ENCODE measurements at regions not wholly inside any gene's neighbourhood (a gene's known extent, or its start where the extent isn't known, plus 50 kb on each side); places are given as distances from the start of the nearest gene placed in this dataset.

DNA sequence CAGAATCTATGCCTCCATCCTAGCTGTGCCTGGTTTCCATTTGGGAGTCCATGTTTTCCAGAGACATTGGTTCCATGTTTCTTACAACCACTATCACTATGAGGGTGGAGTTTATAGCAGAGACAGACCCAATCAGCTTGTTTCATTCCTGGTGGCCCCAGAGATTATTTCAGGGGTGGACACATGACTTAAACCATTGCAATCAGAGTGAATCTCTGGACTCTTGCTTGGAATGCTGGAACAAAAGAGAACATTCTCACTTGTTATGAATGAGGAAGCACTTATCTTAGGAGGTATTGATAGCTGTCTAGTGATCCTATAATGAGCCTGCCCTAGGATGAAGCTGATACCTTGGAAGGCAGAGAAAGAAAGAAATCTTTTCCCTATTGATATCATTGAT, 250.3 kb downstream of the ATG4C start:
- TF ChIP-seq, protein P1, sequence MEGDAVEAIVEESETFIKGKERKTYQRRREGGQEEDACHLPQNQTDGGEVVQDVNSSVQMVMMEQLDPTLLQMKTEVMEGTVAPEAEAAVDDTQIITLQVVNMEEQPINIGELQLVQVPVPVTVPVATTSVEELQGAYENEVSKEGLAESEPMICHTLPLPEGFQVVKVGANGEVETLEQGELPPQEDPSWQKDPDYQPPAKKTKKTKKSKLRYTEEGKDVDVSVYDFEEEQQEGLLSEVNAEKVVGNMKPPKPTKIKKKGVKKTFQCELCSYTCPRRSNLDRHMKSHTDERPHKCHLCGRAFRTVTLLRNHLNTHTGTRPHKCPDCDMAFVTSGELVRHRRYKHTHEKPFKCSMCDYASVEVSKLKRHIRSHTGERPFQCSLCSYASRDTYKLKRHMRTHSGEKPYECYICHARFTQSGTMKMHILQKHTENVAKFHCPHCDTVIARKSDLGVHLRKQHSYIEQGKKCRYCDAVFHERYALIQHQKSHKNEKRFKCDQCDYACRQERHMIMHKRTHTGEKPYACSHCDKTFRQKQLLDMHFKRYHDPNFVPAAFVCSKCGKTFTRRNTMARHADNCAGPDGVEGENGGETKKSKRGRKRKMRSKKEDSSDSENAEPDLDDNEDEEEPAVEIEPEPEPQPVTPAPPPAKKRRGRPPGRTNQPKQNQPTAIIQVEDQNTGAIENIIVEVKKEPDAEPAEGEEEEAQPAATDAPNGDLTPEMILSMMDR (IDR thresholded peaks at IDR 0.05): no peak
- TF ChIP-seq POLR2A (IDR thresholded peaks at IDR 0.05) (no peak), POLR2AphosphoS5 (IDR thresholded peaks at IDR 0.05) (no peak)

Measured in suprapubic skin (tissue), 4 donors.